Activated T-cell treated with anti-CD3 and anti-CD28 coated beads, Interleukin-2, amount 50 U/mL, for 4 hours (primary cell): ENCODE measurements at regions not wholly inside any gene's neighbourhood (a gene's known extent, or its start where the extent isn't known, plus 50 kb on each side); places are given as distances from the start of the nearest gene placed in this dataset.

Experiments used
- ATAC-seq, 2 donors: fragments of 200-7000 bp; cut with Tn5 transposase; one replicate each; pipeline ENCODE4 v1.10.0; 2021
- DNase-seq: peaks from one replicate; pipeline ENCODE4 v3.0.0-alpha.2; 2020
- H3K27me3 Mint-ChIP-seq: one replicate; pipeline ENCODE4 v1.8.0; 2021; ENCODE audit warnings: low read depth, mixed read lengths
- H3K36me3 Mint-ChIP-seq: one replicate; pipeline ENCODE4 v1.8.0; 2022; ENCODE audit warnings: mixed read lengths; ENCODE audit not compliant: insufficient read depth
- H3K4me1 Mint-ChIP-seq: one replicate; pipeline ENCODE4 v1.8.0; 2021; ENCODE audit warnings: low read depth, mixed read lengths
- H3K4me3 Mint-ChIP-seq: one replicate; pipeline ENCODE4 v1.8.0; 2021; ENCODE audit warnings: mild to moderate bottlenecking, moderate library complexity, mixed read lengths
- H3K9me3 Mint-ChIP-seq: one replicate; pipeline ENCODE4 v1.8.0; 2021; ENCODE audit warnings: mixed read lengths

GRCh38 chr10:108500396-108500795, 1335.9 kb upstream of the SORCS1 start:
- no peak for ATAC-seq
- H3K4me3 Mint-ChIP-seq: no peak overlapping the region
- no peak for DNase-seq
- H3K36me3 Mint-ChIP-seq: no peaks in the 10 kb centered on the region
- no peaks in the 10 kb centered on the region for H3K4me1 Mint-ChIP-seq
- peaks cover 20% of the 10 kb centered on the region for H3K9me3 Mint-ChIP-seq
- no peaks in the 10 kb centered on the region for H3K27me3 Mint-ChIP-seq

GRCh38 chr10:108496106-108496505, 1331.6 kb upstream of the SORCS1 start:
- H3K36me3 Mint-ChIP-seq: no peaks in the 10 kb centered on the region
- H3K4me1 Mint-ChIP-seq: no peaks in the 10 kb centered on the region
- no peaks in the 10 kb centered on the region for H3K27me3 Mint-ChIP-seq
- peaks cover 10% of the 10 kb centered on the region for H3K9me3 Mint-ChIP-seq
- DNase-seq: no peak
- no peak overlapping the region for H3K4me3 Mint-ChIP-seq
- ATAC-seq: no peak

GRCh38 chr10:108490944-108491343, 1326.4 kb upstream of the SORCS1 start:
- Mint-ChIP-seq H3K36me3 (no peaks in the 10 kb centered on the region), H3K27me3 (no peaks in the 10 kb centered on the region), H3K9me3 (peaks cover 19% of the 10 kb centered on the region), H3K4me1 (no peaks in the 10 kb centered on the region), H3K4me3 (no peak overlapping the region)
- no peak for DNase-seq
- ATAC-seq: no peak

- H3K9me3 Mint-ChIP-seq: no peaks in the 10 kb centered on the region
- no peak for ATAC-seq
- no peaks in the 10 kb centered on the region for H3K36me3 Mint-ChIP-seq
- peaks cover 9% of the 10 kb centered on the region for H3K27me3 Mint-ChIP-seq
- DNase-seq: no peak
- H3K4me3 Mint-ChIP-seq: no peak overlapping the region
- H3K4me1 Mint-ChIP-seq: no peaks in the 10 kb centered on the region
Observed at GRCh38 chr10:108471420-108471819, 1306.9 kb upstream of the SORCS1 start.

GRCh38 chr10:108469940-108470339, 1305.4 kb upstream of the SORCS1 start:
- H3K9me3 Mint-ChIP-seq: no peaks in the 10 kb centered on the region
- no peaks in the 10 kb centered on the region for H3K36me3 Mint-ChIP-seq
- H3K27me3 Mint-ChIP-seq: peaks cover 11% of the 10 kb centered on the region
- DNase-seq: no peak
- ATAC-seq: no peak
- no peak overlapping the region for H3K4me3 Mint-ChIP-seq
- no peaks in the 10 kb centered on the region for H3K4me1 Mint-ChIP-seq

- ATAC-seq (no peak), DNase-seq (no peak)
- Mint-ChIP-seq H3K4me1 (no peaks in the 10 kb centered on the region), H3K27me3 (peaks cover 11% of the 10 kb centered on the region), H3K36me3 (no peaks in the 10 kb centered on the region), H3K9me3 (no peaks in the 10 kb centered on the region), H3K4me3 (no peak overlapping the region)
Observed at GRCh38 chr10:108465871-108466641, 1301.5 kb upstream of the SORCS1 start.

- Mint-ChIP-seq H3K4me3 (no peak overlapping the region), H3K9me3 (no peaks in the 10 kb centered on the region), H3K36me3 (no peaks in the 10 kb centered on the region), H3K27me3 (peaks cover 7% of the 10 kb centered on the region), H3K4me1 (no peaks in the 10 kb centered on the region)
- ATAC-seq (no peak), DNase-seq (no peak)
Observed at GRCh38 chr10:108462005-108462404, 1297.5 kb upstream of the SORCS1 start.

- Mint-ChIP-seq H3K36me3 (no peaks in the 10 kb centered on the region), H3K4me3 (no peak overlapping the region), H3K4me1 (no peaks in the 10 kb centered on the region)
Observed at GRCh38 chr10:108454793-108455192, 1290.3 kb upstream of the SORCS1 start.

GRCh38 chr10:108454224-108454623, 1289.7 kb upstream of the SORCS1 start:
- no peaks in the 10 kb centered on the region for H3K27me3 Mint-ChIP-seq
- ATAC-seq (no peak), DNase-seq (no peak)
- H3K9me3 Mint-ChIP-seq: peaks cover 3% of the 10 kb centered on the region
- no peaks in the 10 kb centered on the region for H3K4me1 Mint-ChIP-seq
- H3K4me3 Mint-ChIP-seq: no peak overlapping the region
- H3K36me3 Mint-ChIP-seq: no peaks in the 10 kb centered on the region

More at GRCh38 chr10:108454793-108455192, 1290.3 kb upstream of the SORCS1 start:
- no peak for DNase-seq
- no peaks in the 10 kb centered on the region for H3K27me3 Mint-ChIP-seq
- ATAC-seq: no peak
- H3K9me3 Mint-ChIP-seq: peaks cover 3% of the 10 kb centered on the region

GRCh38 chr10:108453166-108453565, 1288.7 kb upstream of the SORCS1 start:
- no peaks in the 10 kb centered on the region for H3K4me1 Mint-ChIP-seq
- no peaks in the 10 kb centered on the region for H3K36me3 Mint-ChIP-seq
- H3K9me3 Mint-ChIP-seq: peaks cover 3% of the 10 kb centered on the region
- ATAC-seq: no peak
- no peak for DNase-seq
- no peak overlapping the region for H3K4me3 Mint-ChIP-seq
- H3K27me3 Mint-ChIP-seq: no peaks in the 10 kb centered on the region

GRCh38 chr10:108452533-108452932, 1288.0 kb upstream of the SORCS1 start:
- no peaks in the 10 kb centered on the region for H3K36me3 Mint-ChIP-seq
- peaks cover 3% of the 10 kb centered on the region for H3K9me3 Mint-ChIP-seq
- DNase-seq (no peak), ATAC-seq (no peak)
- H3K4me1 Mint-ChIP-seq: no peaks in the 10 kb centered on the region
- H3K4me3 Mint-ChIP-seq: no peak overlapping the region
- no peaks in the 10 kb centered on the region for H3K27me3 Mint-ChIP-seq

- H3K36me3 Mint-ChIP-seq: no peaks in the 10 kb centered on the region
- ATAC-seq: no peak
Observed at GRCh38 chr10:108450280-108450679, 1285.8 kb upstream of the SORCS1 start.

GRCh38 chr10:108445746-108446145, 1281.2 kb upstream of the SORCS1 start:
- ATAC-seq (no peak), DNase-seq (no peak)
- no peaks in the 10 kb centered on the region for H3K36me3 Mint-ChIP-seq
- no peaks in the 10 kb centered on the region for H3K27me3 Mint-ChIP-seq
- no peaks in the 10 kb centered on the region for H3K4me1 Mint-ChIP-seq
- H3K4me3 Mint-ChIP-seq: no peak overlapping the region
- H3K9me3 Mint-ChIP-seq: peaks cover 13% of the 10 kb centered on the region

More at GRCh38 chr10:108450280-108450679, 1285.8 kb upstream of the SORCS1 start:
- no peaks in the 10 kb centered on the region for H3K4me1 Mint-ChIP-seq
- H3K9me3 Mint-ChIP-seq: peaks cover 9% of the 10 kb centered on the region
- no peak overlapping the region for H3K4me3 Mint-ChIP-seq
- DNase-seq: no peak
- H3K27me3 Mint-ChIP-seq: no peaks in the 10 kb centered on the region

- no peaks in the 10 kb centered on the region for H3K27me3 Mint-ChIP-seq
- no peak for ATAC-seq
- H3K4me1 Mint-ChIP-seq: no peaks in the 10 kb centered on the region
- H3K4me3 Mint-ChIP-seq: no peak overlapping the region
- H3K9me3 Mint-ChIP-seq: peaks cover 21% of the 10 kb centered on the region
- no peak for DNase-seq
- H3K36me3 Mint-ChIP-seq: no peaks in the 10 kb centered on the region
Observed at GRCh38 chr10:108443636-108444035, 1279.1 kb upstream of the SORCS1 start.

GRCh38 chr10:108439397-108439796, 1274.9 kb upstream of the SORCS1 start:
- DNase-seq: no peak
- Mint-ChIP-seq H3K4me3 (no peak overlapping the region), H3K36me3 (no peaks in the 10 kb centered on the region), H3K4me1 (no peaks in the 10 kb centered on the region), H3K27me3 (no peaks in the 10 kb centered on the region), H3K9me3 (peaks cover 26% of the 10 kb centered on the region)
- no peak for ATAC-seq
